Activated naive CD8-positive, alpha-beta T cell treated with anti-CD3 and anti-CD28 coated beads, Interleukin-2, amount 10 ng/mL, durations not matched to agents 7 days and 5 days (primary cell): ENCODE measurements at regions not wholly inside any gene's neighbourhood (a gene's known extent, or its start where the extent isn't known, plus 50 kb on each side); places are given as distances from the start of the nearest gene placed in this dataset.

Source experiments
- ATAC-seq: fragments of 150-1000 bp; cut with Tn5 transposase; one replicate; pipeline ENCODE4 v1.10.0; 2021; ENCODE audit warnings: low read depth, moderate library complexity
- POLR2A ChIA-PET: fragments of 350-600 bp; sonication (Branson Sonifier 250); formaldehyde crosslinking; loops from one replicate; lab custom pipeline; 2021; ENCODE audit warnings: antibody characterized with exemption; lab: Charles Lee
- DNase-seq: peaks from one replicate; pipeline ENCODE4 v3.0.0; 2021
- H3K27ac Mint-ChIP-seq: one replicate; pipeline ENCODE4 v1.8.0; 2022; ENCODE audit warnings: mild to moderate bottlenecking, mixed read lengths
- H3K27me3 Mint-ChIP-seq: one replicate; pipeline ENCODE4 v1.8.0; 2022; ENCODE audit warnings: mild to moderate bottlenecking, moderate library complexity, mixed read lengths
- H3K36me3 Mint-ChIP-seq: one replicate; pipeline ENCODE4 v1.8.0; 2021; ENCODE audit warnings: mild to moderate bottlenecking, mixed read lengths
- H3K4me1 Mint-ChIP-seq: one replicate; pipeline ENCODE4 v1.8.0; 2021; ENCODE audit warnings: mixed read lengths
- H3K4me3 Mint-ChIP-seq: one replicate; pipeline ENCODE4 v1.8.0; 2022; ENCODE audit warnings: mild to moderate bottlenecking, moderate library complexity, mixed read lengths
- H3K9me3 Mint-ChIP-seq: one replicate; pipeline ENCODE4 v1.8.0; 2021; ENCODE audit warnings: mixed read lengths

DNA sequence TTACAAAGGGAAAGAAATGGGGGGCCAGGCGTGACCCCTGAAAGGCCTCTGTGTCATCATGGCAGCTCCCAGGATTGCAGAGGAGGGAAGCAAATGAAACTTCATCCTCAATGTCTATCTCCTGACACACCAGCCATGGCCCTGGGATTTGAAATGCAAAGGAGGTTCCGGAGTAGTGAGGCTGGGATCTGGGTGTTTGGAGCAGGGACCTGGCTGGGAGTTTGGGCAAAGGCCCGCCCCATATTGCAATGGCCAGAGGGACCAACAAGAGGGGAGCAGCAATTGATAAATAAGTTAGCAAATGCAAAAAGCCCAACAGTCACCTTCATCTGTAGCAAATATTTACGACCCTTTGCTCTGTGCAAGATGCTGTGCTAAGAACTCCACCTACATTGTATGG lies 77.7 kb upstream of the CCND1 start:
- Mint-ChIP-seq H3K27me3 (peaks cover 17% of the 10 kb centered on the region), H3K9me3 (no peaks in the 10 kb centered on the region), H3K4me1 (peaks cover 15% of the 10 kb centered on the region), H3K36me3 (no peaks in the 10 kb centered on the region), H3K4me3 (no peak overlapping the region), H3K27ac (no peak overlapping the region)
- POLR2A ChIA-PET = no interaction called here
- ATAC-seq (no peak), DNase-seq (no peak)

DNA sequence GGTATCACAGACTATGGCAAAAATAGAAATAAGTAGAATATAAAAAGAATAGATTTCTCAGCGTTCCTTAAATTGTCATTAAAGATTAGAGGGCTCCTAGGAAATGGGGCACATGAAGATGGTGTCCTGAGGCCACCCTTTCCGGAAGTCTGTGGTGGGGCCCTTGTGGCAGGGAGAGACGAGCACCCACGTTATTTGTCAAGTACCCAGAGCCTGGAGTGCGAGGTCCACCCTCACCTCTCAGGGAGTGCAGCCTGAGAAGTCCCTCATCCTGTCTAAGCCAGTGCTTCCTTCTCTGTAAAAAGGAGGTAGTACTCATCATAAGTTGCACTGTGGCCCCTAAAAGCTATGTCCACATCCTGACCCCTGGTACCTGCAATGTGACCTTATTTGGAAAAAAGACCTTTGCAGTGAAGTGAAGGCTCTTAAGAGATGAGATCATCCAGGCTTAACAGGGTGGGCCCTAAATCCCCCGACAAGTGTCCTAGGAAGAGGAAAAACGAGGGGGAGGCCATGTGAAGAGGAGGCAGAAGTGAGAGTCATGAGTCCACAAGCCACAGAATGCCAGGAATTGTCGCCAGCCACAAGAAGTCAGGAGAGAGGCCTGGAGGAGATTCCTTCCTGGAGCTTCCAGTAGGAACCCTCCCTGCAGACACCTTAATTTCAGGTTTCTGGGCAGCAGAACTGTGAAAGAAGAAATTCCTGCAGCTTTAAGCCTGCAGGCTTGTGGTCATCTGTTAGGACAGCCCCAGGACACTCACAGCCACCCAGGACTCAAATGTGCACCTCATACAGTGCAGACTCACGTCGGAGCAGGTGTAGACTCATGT lies 76.8 kb upstream of the CCND1 start:
- no peak overlapping the region for H3K27ac Mint-ChIP-seq
- H3K4me1 Mint-ChIP-seq = peaks cover 7% of the 10 kb centered on the region
- H3K9me3 Mint-ChIP-seq = no peaks in the 10 kb centered on the region
- no peak overlapping the region for H3K4me3 Mint-ChIP-seq
- peaks cover 17% of the 10 kb centered on the region for H3K27me3 Mint-ChIP-seq
- POLR2A ChIA-PET = no interaction called here
- DNase-seq (no peak), ATAC-seq (no peak)
- no peaks in the 10 kb centered on the region for H3K36me3 Mint-ChIP-seq

DNA sequence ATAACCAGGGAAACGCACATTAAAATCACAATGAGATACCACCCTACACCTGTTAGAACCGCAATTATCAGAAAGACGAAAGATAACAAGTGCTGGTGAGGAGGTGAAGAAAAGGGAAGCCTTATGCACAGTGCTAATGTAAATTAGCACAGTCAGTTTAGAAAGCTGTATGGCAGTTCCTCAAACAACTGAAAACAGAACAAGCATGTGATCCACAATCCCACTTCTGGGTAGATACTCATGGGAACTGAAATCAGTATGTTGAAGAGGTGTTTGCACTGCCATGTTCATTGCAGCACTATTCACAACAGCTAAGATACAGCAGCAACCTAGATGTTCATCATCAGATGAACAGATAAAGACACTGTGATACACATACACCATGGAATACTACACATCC lies 75.0 kb upstream of the CCND1 start:
- no peak overlapping the region for H3K4me3 Mint-ChIP-seq
- H3K36me3 Mint-ChIP-seq = no peaks in the 10 kb centered on the region
- no peak overlapping the region for H3K27ac Mint-ChIP-seq
- peaks cover 9% of the 10 kb centered on the region for H3K27me3 Mint-ChIP-seq
- no peaks in the 10 kb centered on the region for H3K9me3 Mint-ChIP-seq
- peaks cover 1% of the 10 kb centered on the region for H3K4me1 Mint-ChIP-seq
- DNase-seq = no peak
- POLR2A ChIA-PET = no interaction called here
- no peak for ATAC-seq

DNA sequence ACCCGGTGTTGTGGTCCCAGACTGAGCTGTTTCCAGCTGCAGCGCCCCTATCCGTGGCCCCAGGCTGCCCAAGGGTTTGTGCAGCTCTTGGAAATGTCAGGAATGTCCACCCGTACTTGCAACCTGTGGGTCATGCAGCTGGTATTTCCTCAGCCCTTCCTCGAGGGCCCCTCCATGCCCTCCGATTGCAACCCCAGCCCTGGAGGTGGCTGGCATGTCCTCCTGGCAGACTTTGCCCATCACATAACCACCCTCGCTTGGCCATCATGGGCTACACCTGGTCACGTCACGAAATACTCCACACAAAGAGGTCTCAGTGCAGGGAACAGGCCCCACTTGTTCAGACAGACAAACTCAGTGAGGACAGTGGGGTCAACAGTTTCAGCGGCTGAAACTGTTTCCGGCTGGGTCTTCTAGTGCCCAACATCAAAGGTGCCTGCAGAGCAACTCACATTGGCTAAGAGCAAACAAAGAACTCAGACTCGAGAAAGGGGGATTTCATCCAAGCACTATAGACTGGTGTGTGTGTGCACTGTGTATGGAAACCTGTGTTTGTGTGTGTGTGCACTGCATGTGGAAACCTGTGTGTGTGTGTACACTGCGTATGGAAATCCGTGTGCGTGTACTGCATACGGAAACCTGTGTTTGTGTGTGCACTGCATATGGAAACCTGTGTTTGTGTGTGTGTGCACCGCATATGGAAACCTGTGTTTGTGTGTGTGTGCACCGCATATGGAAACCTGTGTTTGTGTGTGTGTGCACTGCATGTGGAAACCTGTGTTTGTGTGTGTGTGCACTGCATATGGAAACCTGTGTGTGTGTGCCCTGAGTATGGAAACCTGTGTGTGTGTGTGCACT lies 72.8 kb upstream of the CCND1 start:
- POLR2A ChIA-PET = no interaction called here
- Mint-ChIP-seq H3K9me3 (no peaks in the 10 kb centered on the region), H3K27me3 (peaks cover 6% of the 10 kb centered on the region), H3K4me1 (peaks cover 1% of the 10 kb centered on the region), H3K4me3 (no peak overlapping the region), H3K36me3 (no peaks in the 10 kb centered on the region), H3K27ac (no peak overlapping the region)
- ATAC-seq (no peak), DNase-seq (no peak)

DNA sequence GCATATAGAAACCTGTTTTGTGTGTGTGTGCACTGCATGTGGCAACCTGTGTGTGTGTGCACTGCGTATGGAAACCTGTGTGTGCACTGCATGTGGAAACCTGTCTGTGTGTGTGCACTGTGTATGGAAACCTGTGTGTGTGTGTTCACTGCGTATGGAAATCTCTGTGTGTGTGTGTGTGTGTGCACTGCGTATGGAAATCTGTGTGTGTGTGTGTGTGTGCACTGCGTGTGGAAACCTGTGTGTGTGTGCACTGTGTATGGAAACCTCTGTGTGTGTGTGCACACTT lies 72.2 kb upstream of the CCND1 start:
- POLR2A ChIA-PET = no interaction called here
- peaks cover 1% of the 10 kb centered on the region for H3K4me1 Mint-ChIP-seq
- no peak overlapping the region for H3K27ac Mint-ChIP-seq
- no peaks in the 10 kb centered on the region for H3K9me3 Mint-ChIP-seq
- H3K4me3 Mint-ChIP-seq = no peak overlapping the region
- no peaks in the 10 kb centered on the region for H3K36me3 Mint-ChIP-seq
- H3K27me3 Mint-ChIP-seq = peaks cover 6% of the 10 kb centered on the region
- DNase-seq (no peak), ATAC-seq (no peak)

DNA sequence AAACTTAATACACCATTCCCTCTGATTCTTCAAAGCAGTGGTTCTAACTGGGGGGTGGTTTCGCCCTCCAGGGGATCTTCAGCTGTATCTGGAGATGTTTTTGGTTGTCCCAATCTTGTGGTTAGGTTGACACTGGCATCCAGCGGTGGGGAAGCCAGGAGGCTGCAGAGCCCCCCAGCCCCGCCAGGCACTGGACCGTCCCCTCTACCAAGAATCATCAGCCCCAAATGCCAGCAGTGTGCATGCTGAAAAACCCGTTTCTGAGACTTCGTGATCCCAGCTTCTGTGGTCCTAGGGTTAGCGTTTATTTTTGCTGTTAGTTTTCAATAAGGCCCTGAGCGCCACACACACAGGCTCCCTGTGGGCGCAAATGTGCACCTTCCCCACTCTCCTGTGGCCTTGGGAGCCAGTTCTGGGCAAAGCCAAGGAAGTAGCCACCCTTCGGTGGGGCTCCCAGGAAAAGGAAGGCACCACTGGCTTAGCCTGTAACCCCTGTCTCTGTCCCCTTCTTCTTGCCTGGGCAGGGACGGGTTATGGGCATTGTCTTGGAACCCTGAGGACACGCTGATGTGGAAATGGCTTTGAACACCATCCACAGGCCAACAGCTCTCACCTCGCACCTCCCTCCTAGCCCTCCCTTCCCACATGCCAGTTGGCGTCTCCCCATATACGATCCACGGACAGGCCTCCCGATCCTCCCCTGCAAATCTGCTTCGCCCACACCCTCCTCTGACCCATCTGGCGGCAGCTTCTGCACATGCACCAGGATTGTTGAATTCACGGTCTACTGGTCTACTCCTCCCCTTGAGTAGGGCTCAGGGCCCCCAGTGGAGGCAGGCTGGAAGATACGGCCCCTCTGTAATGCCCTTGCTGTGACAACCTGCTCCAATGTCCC lies 71.4 kb upstream of the CCND1 start:
- H3K4me3 Mint-ChIP-seq = no peak overlapping the region
- H3K4me1 Mint-ChIP-seq = no peaks in the 10 kb centered on the region
- H3K9me3 Mint-ChIP-seq = no peaks in the 10 kb centered on the region
- DNase-seq = no peak
- peaks cover 4% of the 10 kb centered on the region for H3K27me3 Mint-ChIP-seq
- no peak overlapping the region for H3K27ac Mint-ChIP-seq
- POLR2A ChIA-PET = no interaction called here
- no peaks in the 10 kb centered on the region for H3K36me3 Mint-ChIP-seq
- ATAC-seq = no peak

DNA sequence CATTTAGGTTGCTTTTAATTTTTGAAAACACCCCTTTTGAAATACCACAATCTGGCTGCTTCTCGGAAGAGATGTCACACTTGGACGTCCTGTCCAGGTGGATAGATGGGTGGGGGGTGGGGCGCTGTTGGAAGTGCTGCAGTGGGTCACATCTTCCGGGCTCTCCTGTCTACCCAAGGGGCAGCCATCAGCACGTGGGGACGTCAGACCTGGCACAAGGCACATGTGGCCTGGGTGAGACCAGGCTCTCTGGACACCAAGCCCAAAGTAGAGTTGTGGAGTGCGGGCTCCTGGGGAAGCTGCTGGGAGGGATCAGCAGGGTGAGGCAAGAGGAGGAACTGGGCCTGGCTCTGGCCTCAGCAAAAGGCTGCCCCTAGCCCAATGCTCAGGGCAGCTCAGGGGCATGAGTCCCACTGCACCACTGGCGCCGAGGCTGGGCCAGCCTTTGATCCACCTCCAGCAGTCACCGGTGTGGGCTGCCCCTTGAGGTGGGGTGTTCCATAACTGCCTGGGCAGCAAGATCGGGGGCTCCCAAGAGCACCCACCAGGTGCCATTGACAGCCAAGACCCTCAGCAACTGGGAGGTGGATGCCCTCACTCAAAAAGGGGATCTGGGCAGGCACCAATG lies 68.6 kb upstream of the CCND1 start:
- Mint-ChIP-seq H3K27me3 (peaks cover 26% of the 10 kb centered on the region), H3K27ac (no peak overlapping the region), H3K9me3 (no peaks in the 10 kb centered on the region), H3K4me1 (no peaks in the 10 kb centered on the region), H3K4me3 (no peak overlapping the region), H3K36me3 (no peaks in the 10 kb centered on the region)
- DNase-seq = no peak
- no peak for ATAC-seq
- POLR2A ChIA-PET = no interaction called here

DNA sequence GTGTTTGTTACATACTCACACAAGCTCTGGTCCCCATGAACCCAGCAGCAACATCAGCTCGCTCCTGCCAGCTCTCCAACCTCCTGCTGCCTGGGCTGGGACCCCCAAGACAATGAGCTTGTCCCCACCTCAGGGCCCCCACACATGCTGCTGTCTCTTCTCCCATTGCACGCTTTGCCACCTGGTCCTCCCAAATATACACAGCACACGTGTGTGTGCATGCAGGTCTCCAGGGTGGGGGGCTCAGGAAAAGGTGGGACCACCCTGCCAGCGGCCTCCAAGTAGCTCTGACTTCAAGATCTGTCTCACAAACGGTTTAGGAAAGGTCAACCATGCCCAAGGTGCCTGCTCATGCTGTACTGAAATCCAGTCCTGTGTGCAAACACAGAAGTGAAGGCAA lies 68.1 kb upstream of the CCND1 start:
- H3K4me1 Mint-ChIP-seq = no peaks in the 10 kb centered on the region
- POLR2A ChIA-PET = no interaction called here

DNA sequence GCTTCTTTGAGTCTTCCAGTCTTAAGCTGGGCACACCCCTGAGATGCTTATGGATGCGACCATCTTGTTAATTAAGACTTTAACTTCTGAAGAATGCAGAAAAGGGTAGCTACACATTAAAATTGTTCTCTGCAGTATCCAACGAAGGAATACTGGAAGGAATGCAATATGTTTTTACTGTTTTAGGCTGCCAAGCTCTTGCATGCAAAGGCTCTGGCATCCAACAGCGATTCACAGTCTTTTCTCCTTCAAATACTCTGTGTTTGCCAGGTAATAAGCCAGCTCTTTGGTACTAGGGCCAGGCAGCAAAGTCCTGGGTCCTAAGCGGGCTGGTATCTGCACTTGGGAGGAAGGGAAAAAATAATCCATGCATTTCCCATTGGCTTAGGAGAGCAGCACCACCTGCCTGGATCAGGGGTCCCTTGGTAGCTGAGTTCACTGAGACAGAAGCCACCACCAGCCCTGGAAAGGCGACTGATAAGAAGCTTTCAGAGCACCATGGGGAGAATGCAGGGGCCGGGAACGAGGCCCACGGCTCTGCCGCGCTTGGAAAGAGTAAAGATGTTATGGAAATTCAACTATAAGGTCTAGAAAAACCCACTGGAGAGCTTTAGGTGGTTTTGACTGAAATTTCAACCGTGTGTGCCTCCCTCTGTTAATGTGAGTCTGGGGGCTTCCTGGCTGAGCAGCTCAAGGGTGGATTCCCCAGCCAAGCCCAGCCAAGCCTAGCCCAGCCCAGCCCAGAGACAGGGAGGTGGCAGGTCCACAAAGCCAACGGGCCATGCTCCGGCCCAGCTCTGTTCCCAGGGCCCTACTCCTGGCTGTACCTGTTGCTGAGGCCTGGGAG lies 67.0 kb upstream of the CCND1 start:
- Mint-ChIP-seq H3K27ac (no peak overlapping the region), H3K36me3 (no peaks in the 10 kb centered on the region), H3K27me3 (peaks cover 33% of the 10 kb centered on the region), H3K9me3 (no peaks in the 10 kb centered on the region), H3K4me1 (no peaks in the 10 kb centered on the region), H3K4me3 (no peak overlapping the region)
- no peak for ATAC-seq
- DNase-seq = no peak
- POLR2A ChIA-PET = no interaction called here

More for the DNA sequence above, 68.1 kb upstream of the CCND1 start:
- H3K36me3 Mint-ChIP-seq = no peaks in the 10 kb centered on the region
- peaks cover 31% of the 10 kb centered on the region for H3K27me3 Mint-ChIP-seq
- no peak overlapping the region for H3K4me3 Mint-ChIP-seq
- ATAC-seq (no peak), DNase-seq (no peak)
- H3K9me3 Mint-ChIP-seq = no peaks in the 10 kb centered on the region
- H3K27ac Mint-ChIP-seq = no peak overlapping the region

DNA sequence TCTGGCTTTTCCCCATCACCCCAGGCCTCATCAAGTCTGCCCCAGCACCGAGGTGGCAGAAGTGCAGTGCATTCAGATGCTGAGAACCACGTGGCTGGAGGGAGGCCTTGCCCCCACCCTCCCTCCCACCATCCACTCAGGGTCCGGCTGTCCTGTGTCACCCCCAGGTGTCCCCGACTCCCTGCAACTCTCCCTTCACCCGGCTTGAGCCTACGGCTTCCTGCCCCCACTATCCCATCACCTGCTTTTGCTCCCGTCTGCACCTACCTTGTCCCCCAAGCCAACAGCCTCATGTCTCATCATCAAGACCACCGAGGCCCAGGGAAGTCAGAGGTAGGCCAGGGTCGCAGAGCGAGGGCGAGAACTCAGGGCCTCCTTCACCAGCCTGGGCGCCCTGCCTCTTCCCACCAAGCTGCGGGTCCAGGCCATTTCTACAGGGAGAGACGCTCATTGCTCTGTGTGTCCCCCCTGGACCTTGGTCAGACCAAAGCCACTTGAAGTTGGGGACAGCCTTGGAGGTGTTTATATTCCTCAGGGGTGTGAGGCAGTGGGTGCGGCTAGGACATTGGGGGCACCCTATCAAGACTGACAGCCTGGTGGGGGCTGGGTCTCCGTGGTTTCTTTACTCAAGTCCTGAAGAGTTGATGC lies 66.2 kb upstream of the CCND1 start:
- no peak for ATAC-seq
- POLR2A ChIA-PET = no interaction called here
- H3K27ac Mint-ChIP-seq = no peak overlapping the region
- H3K9me3 Mint-ChIP-seq = no peaks in the 10 kb centered on the region
- DNase-seq = no peak
- H3K36me3 Mint-ChIP-seq = no peaks in the 10 kb centered on the region
- H3K4me3 Mint-ChIP-seq = no peak overlapping the region
- no peaks in the 10 kb centered on the region for H3K4me1 Mint-ChIP-seq
- H3K27me3 Mint-ChIP-seq = peaks cover 32% of the 10 kb centered on the region

DNA sequence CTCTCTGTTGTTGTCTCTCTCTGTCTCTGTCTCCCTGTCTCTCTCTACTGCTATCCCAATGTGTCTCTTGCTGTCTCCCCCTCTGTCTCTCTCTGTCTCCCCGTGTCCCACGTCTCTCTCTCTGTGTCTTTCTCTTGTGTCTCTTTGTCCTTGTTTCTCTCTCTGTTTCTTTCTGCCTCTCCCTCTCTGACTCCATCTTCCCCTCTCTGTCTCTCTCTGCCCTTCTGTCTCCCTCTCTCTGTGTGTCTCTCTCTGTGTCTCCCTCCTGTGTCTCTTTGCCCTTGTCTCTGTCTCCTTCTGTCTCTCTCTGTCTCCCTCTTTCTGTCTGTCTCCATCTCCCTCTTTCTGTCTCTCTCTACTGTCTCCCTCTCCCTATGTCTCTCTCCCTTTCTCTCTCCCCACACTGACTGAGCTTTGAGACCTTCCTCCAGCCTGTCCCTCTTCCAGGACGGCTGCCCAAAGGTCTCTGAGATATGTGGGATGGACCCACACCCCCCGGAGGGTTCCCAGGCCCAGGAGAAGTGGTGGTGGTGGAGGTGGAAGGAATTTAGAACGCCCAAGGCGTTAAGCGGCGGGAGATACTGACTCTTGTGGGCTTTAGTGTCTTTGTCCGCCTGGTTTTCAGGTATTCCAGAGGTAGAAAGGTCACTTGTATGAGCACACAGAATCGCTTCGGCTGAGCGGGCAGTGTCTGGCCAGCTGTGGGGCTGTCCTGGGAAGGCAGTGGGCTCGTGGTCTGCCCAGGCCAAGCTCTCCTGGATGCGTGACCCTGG lies 65.5 kb upstream of the CCND1 start:
- no peak overlapping the region for H3K27ac Mint-ChIP-seq
- ATAC-seq (no peak), DNase-seq (no peak)
- H3K36me3 Mint-ChIP-seq = no peaks in the 10 kb centered on the region
- no peaks in the 10 kb centered on the region for H3K4me1 Mint-ChIP-seq
- H3K4me3 Mint-ChIP-seq = no peak overlapping the region
- H3K9me3 Mint-ChIP-seq = no peaks in the 10 kb centered on the region
- peaks cover 29% of the 10 kb centered on the region for H3K27me3 Mint-ChIP-seq
- POLR2A ChIA-PET = no interaction called here
